ENCODE measurements at regions not wholly inside any gene's neighbourhood (a gene's known extent, or its start where the extent isn't known, plus 50 kb on each side); places are given as distances from the start of the nearest gene placed in this dataset.

- TF ChIP-seq CTCF (IDR thresholded peaks at IDR 0.05; ENCODE audit: extremely low read depth in 1 of 2, insufficient read depth in 1 of 2, low read depth in 1 of 2, low read length in 2 of 2) (no peak), POLR2A (IDR thresholded peaks at IDR 0.05; ENCODE audit: low read depth, low read length) (no peak)
Observed at GRCh38 chr10:3978761-3979160, 193.8 kb upstream of the KLF6 start.
